WTC11 (cell line): ENCODE measurements at regions not wholly inside any gene's neighbourhood (a gene's known extent, or its start where the extent isn't known, plus 50 kb on each side); places are given as distances from the start of the nearest gene placed in this dataset.

ENCODE experiments used
- ATAC-seq: fragments of 200-7000 bp; cut with Tn5 transposase; 2 replicates; pipeline ENCODE4 v1.10.0; 2021; ENCODE audit warnings: mild to moderate bottlenecking, moderate library complexity
- CTCF ChIA-PET: fragments of 300-600 bp; sonication (Branson Sonifier 250); formaldehyde crosslinking; loops from one replicate; lab custom pipeline; 2021; ENCODE audit warnings: antibody characterized with exemption; lab: Charles Lee
- POLR2A ChIA-PET: fragments of 350-600 bp; sonication (Branson Sonifier 250); formaldehyde crosslinking; loops from one replicate; lab custom pipeline; 2021; ENCODE audit warnings: antibody characterized with exemption; lab: Charles Lee
- DNase-seq: peaks from one replicate; pipeline ENCODE4 v3.0.0; 2021; ENCODE audit warnings: low spot score
- H3K27ac Mint-ChIP-seq: 2 replicates; pipeline ENCODE4 v1.8.0; 2021; ENCODE audit warnings: mixed read lengths
- H3K27me3 Mint-ChIP-seq: 2 replicates; pipeline ENCODE4 v1.8.0; 2021; ENCODE audit warnings: low read depth, mild to moderate bottlenecking, moderate library complexity, mixed read lengths
- H3K36me3 Mint-ChIP-seq: 2 replicates; pipeline ENCODE4 v1.8.0; 2021; ENCODE audit warnings: mixed read lengths
- H3K4me1 Mint-ChIP-seq: 2 replicates; pipeline ENCODE4 v1.8.0; 2022; ENCODE audit warnings: mixed read lengths
- H3K4me3 Mint-ChIP-seq: 2 replicates; pipeline ENCODE4 v1.8.0; 2021; ENCODE audit warnings: mild to moderate bottlenecking, moderate library complexity, mixed read lengths
- H3K9me3 Mint-ChIP-seq: 2 replicates; pipeline ENCODE4 v1.8.0; 2021; ENCODE audit warnings: mixed read lengths
- AR ChIP-seq: fragments of 250-450 bp; sonication (Bioruptor Pico); IDR thresholded peaks from 2 replicates; pipeline ENCODE4 v1.9.0; 2021; ENCODE audit warnings: mild to moderate bottlenecking
- ATF6 ChIP-seq: sonication (generic); formaldehyde crosslinking; IDR thresholded peaks from 2 replicates; pipeline ENCODE4 v1.8.1; 2023; ENCODE audit warnings: mild to moderate bottlenecking, missing genetic modification reagents
- CREB1 ChIP-seq: sonication (generic); formaldehyde crosslinking; IDR thresholded peaks from 2 replicates; pipeline ENCODE4 v1.8.0; 2023; ENCODE audit warnings: mild to moderate bottlenecking, missing genetic modification reagents
- E2F5 ChIP-seq: sonication (generic); formaldehyde crosslinking; IDR thresholded peaks from 2 replicates; pipeline ENCODE4 v1.8.1; 2022; ENCODE audit warnings: mild to moderate bottlenecking, moderate library complexity, missing genetic modification reagents
- ELF4 ChIP-seq: sonication (generic); formaldehyde crosslinking; IDR thresholded peaks from 2 replicates; pipeline ENCODE4 v1.8.1; 2022; ENCODE audit warnings: low read depth, mild to moderate bottlenecking, moderate library complexity, missing genetic modification reagents
- EMX1 ChIP-seq: fragments of 250-450 bp; sonication (Bioruptor Pico); IDR thresholded peaks from 2 replicates; pipeline ENCODE4 v1.8.0; 2021; ENCODE audit warnings: mild to moderate bottlenecking
- GRHL2 ChIP-seq: fragments of 250-450 bp; sonication (Bioruptor Pico); IDR thresholded peaks from 2 replicates; pipeline ENCODE4 v1.8.0; 2022; ENCODE audit warnings: mild to moderate bottlenecking, moderate library complexity; ENCODE audit not compliant: insufficient replicate concordance, severe bottlenecking
- IRF2 ChIP-seq: sonication (generic); formaldehyde crosslinking; IDR thresholded peaks from 2 replicates; pipeline ENCODE4 v1.8.0; 2022; ENCODE audit warnings: low read depth, missing genetic modification reagents, borderline replicate concordance
- PRDM15 ChIP-seq: sonication (generic); formaldehyde crosslinking; IDR thresholded peaks from 2 replicates; pipeline ENCODE4 v1.8.0; 2022; ENCODE audit warnings: missing genetic modification reagents
- PRRX2 ChIP-seq: fragments of 250-450 bp; sonication (Bioruptor Pico); IDR thresholded peaks from 2 replicates; pipeline ENCODE4 v1.8.0; 2021; ENCODE audit warnings: mild to moderate bottlenecking
- SP1 ChIP-seq: sonication (generic); formaldehyde crosslinking; conservative IDR thresholded peaks from 2 replicates; pipeline ENCODE4 v1.8.1; 2022; ENCODE audit warnings: missing genetic modification reagents
- TCF7 ChIP-seq: sonication (generic); formaldehyde crosslinking; IDR thresholded peaks from 2 replicates; pipeline ENCODE4 v1.8.0; 2022; ENCODE audit warnings: mild to moderate bottlenecking, low read depth, missing genetic modification reagents, moderate library complexity
- TP53 ChIP-seq: sonication (generic); formaldehyde crosslinking; IDR thresholded peaks from 2 replicates; pipeline ENCODE4 v1.8.1; 2023; ENCODE audit warnings: mild to moderate bottlenecking, missing genetic modification reagents
- USF1 ChIP-seq: sonication (generic); formaldehyde crosslinking; IDR thresholded peaks from 2 replicates; pipeline ENCODE4 v1.8.0; 2022; ENCODE audit warnings: mild to moderate bottlenecking, missing genetic modification reagents
- ZNF121 ChIP-seq: sonication (generic); formaldehyde crosslinking; IDR thresholded peaks from 2 replicates; pipeline ENCODE4 v1.8.0; 2023; ENCODE audit warnings: missing genetic modification reagents
- ZNF138 ChIP-seq: sonication (generic); formaldehyde crosslinking; conservative IDR thresholded peaks from 2 replicates; pipeline ENCODE4 v1.8.1; 2022; ENCODE audit warnings: mild to moderate bottlenecking, moderate library complexity, missing genetic modification reagents
- ZNF671 ChIP-seq: fragments of 250-450 bp; sonication (Bioruptor Pico); IDR thresholded peaks from 2 replicates; pipeline ENCODE4 v1.8.0; 2021; ENCODE audit warnings: mild to moderate bottlenecking
- TF ChIP-seq, protein P1 (sequence below): sonication (generic); formaldehyde crosslinking; IDR thresholded peaks from 2 replicates; pipeline ENCODE4 v1.8.1; 2023; ENCODE audit warnings: mild to moderate bottlenecking, missing genetic modification reagents
- TF ChIP-seq, protein P2 (sequence below): fragments of 250-450 bp; sonication (Bioruptor Pico); conservative IDR thresholded peaks from 2 replicates; pipeline ENCODE4 v1.9.0; 2021; ENCODE audit warnings: mild to moderate bottlenecking
- TF ChIP-seq, protein P3 (sequence below): sonication (generic); formaldehyde crosslinking; IDR thresholded peaks from 2 replicates; pipeline ENCODE4 v1.8.0; 2023; ENCODE audit warnings: missing genetic modification reagents

DNA sequence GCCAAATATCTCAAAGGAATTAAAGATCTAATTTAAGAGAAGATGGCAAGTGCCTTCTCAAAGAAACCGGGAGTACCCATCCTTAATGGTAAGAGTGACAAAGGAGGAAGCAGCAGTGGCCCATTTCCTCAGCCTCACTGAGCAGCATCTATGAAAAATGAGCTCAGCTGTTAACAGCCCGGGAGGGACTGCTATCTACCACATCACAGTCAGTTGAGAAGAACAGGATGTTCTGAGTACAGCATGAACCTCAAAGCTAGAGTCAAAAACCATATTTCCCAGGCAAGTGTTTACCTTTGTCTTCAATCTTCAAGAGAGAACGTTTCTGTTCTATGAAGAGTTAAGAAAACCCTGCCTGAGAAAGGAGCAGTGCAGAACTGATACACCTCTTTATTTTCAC lies 115.0 kb downstream of the BTG1 start (continued):
- TF ChIP-seq USF1 (CRISPR knock-in tag) = no peak
- no peak for TF ChIP-seq ZNF138 (CRISPR knock-in tag)
- no peak for TF ChIP-seq TP53 (CRISPR knock-in tag)
- no peak for TF ChIP-seq IRF2
- no peak for TF ChIP-seq ATF6 (CRISPR knock-in tag)
- no peak for TF ChIP-seq ZNF671 (CRISPR knock-in tag)
- TF ChIP-seq SP1 (CRISPR knock-in tag) = no peak
- no peak for TF ChIP-seq PRRX2
- TF ChIP-seq, protein P1, sequence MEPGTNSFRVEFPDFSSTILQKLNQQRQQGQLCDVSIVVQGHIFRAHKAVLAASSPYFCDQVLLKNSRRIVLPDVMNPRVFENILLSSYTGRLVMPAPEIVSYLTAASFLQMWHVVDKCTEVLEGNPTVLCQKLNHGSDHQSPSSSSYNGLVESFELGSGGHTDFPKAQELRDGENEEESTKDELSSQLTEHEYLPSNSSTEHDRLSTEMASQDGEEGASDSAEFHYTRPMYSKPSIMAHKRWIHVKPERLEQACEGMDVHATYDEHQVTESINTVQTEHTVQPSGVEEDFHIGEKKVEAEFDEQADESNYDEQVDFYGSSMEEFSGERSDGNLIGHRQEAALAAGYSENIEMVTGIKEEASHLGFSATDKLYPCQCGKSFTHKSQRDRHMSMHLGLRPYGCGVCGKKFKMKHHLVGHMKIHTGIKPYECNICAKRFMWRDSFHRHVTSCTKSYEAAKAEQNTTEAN (CRISPR knock-in tag) = no peak

- Mint-ChIP-seq H3K27ac (no peak overlapping the region), H3K4me1 (peaks cover 37% of the 10 kb centered on the region), H3K9me3 (no peaks in the 10 kb centered on the region), H3K27me3 (no peaks in the 10 kb centered on the region; the same call in 1 of the 2 replicates), H3K4me3 (no peak overlapping the region), H3K36me3 (no peaks in the 10 kb centered on the region)
- ChIA-PET CTCF (no interaction called here), POLR2A (no interaction called here)
- no peak for ATAC-seq
- no peak for DNase-seq
- TF ChIP-seq EMX1 (CRISPR knock-in tag) (no peak), ELF4 (no peak), GRHL2 (CRISPR knock-in tag) (no peak), CREB1 (CRISPR knock-in tag) (no peak), E2F5 (CRISPR knock-in tag) (no peak), TCF7 (CRISPR knock-in tag) (no peak), ZNF121 (CRISPR knock-in tag) (no peak), PRDM15 (CRISPR knock-in tag) (no peak), AR (CRISPR knock-in tag) (no peak)
- TF ChIP-seq, protein P2, sequence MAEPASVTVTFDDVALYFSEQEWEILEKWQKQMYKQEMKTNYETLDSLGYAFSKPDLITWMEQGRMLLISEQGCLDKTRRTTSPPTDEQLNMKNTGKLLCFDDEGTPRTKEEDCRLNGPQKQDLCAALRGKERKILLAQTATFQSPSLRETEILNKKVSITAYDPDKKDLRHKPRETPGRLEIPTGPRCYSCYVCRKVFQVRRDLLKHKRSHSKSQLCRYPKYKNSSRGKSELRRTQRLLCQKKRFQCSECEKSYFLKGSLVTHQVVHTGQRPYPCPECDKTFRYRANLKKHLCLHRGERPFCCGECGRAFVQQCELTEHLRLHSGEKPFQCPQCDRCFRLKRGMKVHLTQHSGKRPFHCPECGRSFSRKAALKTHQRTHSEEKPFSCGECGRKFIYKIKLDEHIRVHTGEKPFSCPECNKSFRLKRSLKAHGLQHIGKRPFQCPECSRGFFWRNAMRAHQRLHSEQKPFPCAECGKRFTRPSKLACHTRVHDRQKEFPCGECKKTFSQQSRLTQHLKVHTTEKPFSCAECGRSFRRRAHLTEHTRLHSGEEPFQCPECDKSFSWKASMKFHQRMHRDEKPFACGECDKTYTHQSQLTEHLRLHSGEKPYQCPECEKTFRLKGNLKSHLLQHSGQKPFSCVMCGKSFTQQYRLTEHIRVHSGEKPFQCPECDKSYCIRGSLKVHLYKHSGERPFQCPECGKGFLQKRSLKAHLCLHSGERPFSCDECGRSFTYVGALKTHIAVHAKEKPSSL = no peak
- TF ChIP-seq, protein P3, sequence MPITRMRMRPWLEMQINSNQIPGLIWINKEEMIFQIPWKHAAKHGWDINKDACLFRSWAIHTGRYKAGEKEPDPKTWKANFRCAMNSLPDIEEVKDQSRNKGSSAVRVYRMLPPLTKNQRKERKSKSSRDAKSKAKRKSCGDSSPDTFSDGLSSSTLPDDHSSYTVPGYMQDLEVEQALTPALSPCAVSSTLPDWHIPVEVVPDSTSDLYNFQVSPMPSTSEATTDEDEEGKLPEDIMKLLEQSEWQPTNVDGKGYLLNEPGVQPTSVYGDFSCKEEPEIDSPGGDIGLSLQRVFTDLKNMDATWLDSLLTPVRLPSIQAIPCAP (CRISPR knock-in tag) = no peak
These were observed 115.6 kb downstream of the BTG1 start for GRCh38 chr12:92029902-92030586.
